HG02973 (cell line): ENCODE measurements at regions not wholly inside any gene's neighbourhood (a gene's known extent, or its start where the extent isn't known, plus 50 kb on each side); places are given as distances from the start of the nearest gene placed in this dataset.

Experiments used
- ATAC-seq: cut with Tn5 transposase; IDR thresholded peaks from one replicate; pipeline ENCODE4 v1.9.1; 2021; ENCODE audit warnings: moderate library complexity; ENCODE audit not compliant: unreplicated experiment

- no peak for ATAC-seq
Measured at GRCh38 chr3:103705641-103706040, 1270.8 kb downstream of the ZPLD1 start.

- ATAC-seq, result no peak
Measured at GRCh38 chr3:103706671-103707070, 1271.9 kb downstream of the ZPLD1 start.

- ATAC-seq, result no peak
Measured at GRCh38 chr3:103711670-103712069, 1276.9 kb downstream of the ZPLD1 start.

- no peak for ATAC-seq
Measured at GRCh38 chr3:103712320-103713008, 1277.6 kb downstream of the ZPLD1 start.

GRCh38 chr3:103729547-103729946, 1294.7 kb downstream of the ZPLD1 start:
- no peak for ATAC-seq

GRCh38 chr3:103730744-103731143, 1295.9 kb downstream of the ZPLD1 start:
- ATAC-seq, result no peak

- ATAC-seq, result no peak
Measured at GRCh38 chr3:103752986-103753385, 1318.2 kb downstream of the ZPLD1 start.

GRCh38 chr3:103767635-103768034, 1332.8 kb downstream of the ZPLD1 start:
- ATAC-seq, result no peak

GRCh38 chr3:103785017-103785416, 1350.2 kb downstream of the ZPLD1 start:
- no peak for ATAC-seq

GRCh38 chr3:103785537-103785936, 1350.7 kb downstream of the ZPLD1 start:
- no peak for ATAC-seq

GRCh38 chr3:103786296-103786695, 1351.5 kb downstream of the ZPLD1 start:
- ATAC-seq, result no peak

- ATAC-seq, result no peak
Measured at GRCh38 chr3:103787164-103787871, 1352.5 kb downstream of the ZPLD1 start.

GRCh38 chr3:103787879-103788278, 1353.1 kb downstream of the ZPLD1 start:
- no peak for ATAC-seq

- no peak for ATAC-seq
Measured at GRCh38 chr3:103791786-103792515, 1357.1 kb downstream of the ZPLD1 start.

GRCh38 chr3:103794656-103795055, 1359.8 kb downstream of the ZPLD1 start:
- ATAC-seq, result no peak

- ATAC-seq, result no peak
Measured at GRCh38 chr3:103796068-103796467, 1361.3 kb downstream of the ZPLD1 start.

- no peak for ATAC-seq
Measured at GRCh38 chr3:103803787-103804186, 1369.0 kb downstream of the ZPLD1 start.

GRCh38 chr3:103810167-103810566, 1375.4 kb downstream of the ZPLD1 start:
- no peak for ATAC-seq

GRCh38 chr3:103813955-103814354, 1379.1 kb downstream of the ZPLD1 start:
- no peak for ATAC-seq

- no peak for ATAC-seq
Measured at GRCh38 chr3:103818398-103818797, 1383.6 kb downstream of the ZPLD1 start.

- no peak for ATAC-seq
Measured at GRCh38 chr3:103818800-103819199, 1384.0 kb downstream of the ZPLD1 start.

GRCh38 chr3:103825586-103825985, 1390.8 kb downstream of the ZPLD1 start:
- ATAC-seq, result no peak
